ENCODE measurements at regions not wholly inside any gene's neighbourhood (a gene's known extent, or its start where the extent isn't known, plus 50 kb on each side); places are given as distances from the start of the nearest gene placed in this dataset.
A peak's percentile ranks its signal among the peaks of the same experiment; 100 is the strongest.

DNA sequence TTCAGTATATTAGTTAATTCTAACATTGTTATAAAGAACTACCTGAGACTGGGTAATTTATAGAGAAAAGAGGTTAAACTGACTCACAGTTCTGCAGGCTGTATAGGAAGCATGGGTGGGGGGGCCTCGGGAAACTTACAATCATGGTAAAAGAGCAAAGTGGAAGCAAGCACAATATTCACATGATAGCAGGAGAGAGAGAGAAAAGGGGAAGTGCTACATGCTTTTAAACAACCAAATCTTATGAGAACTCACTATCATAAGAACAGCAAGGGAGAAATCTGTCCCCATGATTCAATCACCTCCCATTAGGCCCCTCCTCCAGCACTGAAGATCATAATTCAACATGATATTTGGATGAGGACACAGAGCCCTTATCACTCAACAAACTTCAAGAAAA lies 324.9 kb downstream of the ZNF608 start:
- DNase-seq (ENCODE audit: low spot score), result no peak

DNA sequence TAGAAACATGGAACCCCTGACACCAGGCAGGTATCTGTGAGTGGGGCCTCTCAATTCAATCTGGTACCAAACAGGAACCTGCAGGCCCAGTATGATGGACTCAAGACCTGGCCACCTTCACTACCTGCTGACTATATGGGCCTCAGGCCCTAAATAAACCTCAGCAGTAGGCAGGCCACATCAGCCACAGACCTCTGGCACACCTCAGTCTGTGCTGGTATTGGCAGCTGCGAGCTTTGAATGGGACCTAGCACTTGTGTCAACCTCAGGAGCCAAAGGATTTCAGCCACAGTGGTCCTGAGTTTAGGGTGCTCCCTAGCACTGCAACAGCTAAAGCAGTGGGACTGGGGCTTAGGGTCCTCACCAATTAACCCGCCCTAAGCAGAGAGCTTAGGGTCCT lies 325.5 kb downstream of the ZNF608 start:
- DNase-seq (ENCODE audit: low spot score), result no peak

DNA sequence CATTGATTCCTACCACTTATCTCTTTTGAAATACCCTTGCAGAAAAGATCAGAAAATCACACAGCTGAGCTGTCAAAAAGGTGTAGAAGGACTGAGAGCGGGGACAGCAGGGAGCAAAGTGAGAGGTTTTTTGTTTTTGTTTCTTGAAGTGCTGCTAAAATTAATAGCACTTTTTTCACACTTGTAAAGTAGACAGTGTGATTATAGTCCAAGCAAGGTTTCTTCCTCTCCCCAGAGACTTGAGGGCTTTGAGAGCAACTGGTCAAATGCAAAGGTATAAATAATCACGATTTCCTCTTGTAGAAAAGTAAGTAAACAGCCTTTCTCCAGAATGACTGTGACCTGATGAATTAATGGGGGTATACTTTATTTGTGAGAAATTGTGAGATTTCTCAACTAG lies 326.9 kb downstream of the ZNF608 start:
- no peak for DNase-seq (ENCODE audit: low spot score)

DNA sequence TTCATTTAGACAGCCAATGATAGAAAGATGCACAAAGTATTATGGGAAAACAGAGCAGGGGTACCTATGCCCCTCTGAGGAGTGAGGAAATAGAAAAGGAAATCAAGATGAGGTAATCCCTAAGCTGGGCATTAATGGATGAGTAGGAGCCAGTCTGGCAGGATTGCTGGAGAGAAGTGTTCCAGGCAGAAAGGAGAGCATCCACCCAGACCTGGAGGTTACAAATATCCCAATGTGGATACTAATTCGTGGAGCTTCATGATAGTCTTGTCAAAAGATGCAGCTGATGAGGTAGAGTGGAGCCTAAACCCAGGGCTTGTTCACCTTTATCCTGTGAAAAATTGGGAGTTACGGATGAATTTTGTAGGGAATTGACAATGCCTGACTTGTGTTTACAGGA lies 328.0 kb downstream of the ZNF608 start:
- DNase-seq (ENCODE audit: low spot score), result no peak

DNA sequence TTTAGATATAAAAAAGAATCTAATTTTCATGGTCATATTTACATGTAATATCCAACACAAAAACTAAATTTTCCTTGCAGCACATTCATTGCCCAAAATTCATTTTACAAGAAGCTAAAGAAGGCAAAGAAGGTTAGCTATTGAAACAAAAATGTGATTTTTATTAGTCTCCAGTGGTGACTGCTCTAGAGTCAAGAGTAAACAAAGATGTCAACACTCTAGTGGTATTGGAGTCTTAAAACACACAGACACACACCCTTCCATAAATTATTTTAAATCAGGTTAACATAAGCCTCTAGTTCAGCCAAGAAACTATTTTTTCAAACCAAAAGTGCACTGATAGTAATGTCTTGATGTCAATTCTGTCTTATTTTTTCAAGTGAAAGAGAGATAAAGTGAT lies 329.2 kb downstream of the ZNF608 start:
- no peak for DNase-seq (ENCODE audit: low spot score)

DNA sequence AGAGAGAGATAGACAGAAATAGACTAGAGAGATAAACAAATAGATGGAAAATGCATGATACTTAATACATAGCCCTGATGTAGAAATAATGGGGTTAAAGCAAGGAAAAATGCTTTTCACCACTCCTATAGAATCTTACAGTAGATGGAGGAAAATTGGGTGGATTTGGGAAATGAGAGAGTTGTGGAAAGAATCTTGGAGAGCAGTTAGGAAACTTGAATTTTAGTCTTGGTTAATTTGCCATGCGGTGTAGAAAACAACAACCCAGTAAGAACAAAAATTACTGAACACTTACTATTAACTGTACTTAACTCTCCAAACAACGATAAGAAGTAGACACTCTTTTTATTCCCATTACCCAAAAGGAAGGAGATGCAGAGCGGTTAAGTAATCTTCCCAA lies 329.8 kb downstream of the ZNF608 start:
- DNase-seq (ENCODE audit: low spot score), result no peak

DNA sequence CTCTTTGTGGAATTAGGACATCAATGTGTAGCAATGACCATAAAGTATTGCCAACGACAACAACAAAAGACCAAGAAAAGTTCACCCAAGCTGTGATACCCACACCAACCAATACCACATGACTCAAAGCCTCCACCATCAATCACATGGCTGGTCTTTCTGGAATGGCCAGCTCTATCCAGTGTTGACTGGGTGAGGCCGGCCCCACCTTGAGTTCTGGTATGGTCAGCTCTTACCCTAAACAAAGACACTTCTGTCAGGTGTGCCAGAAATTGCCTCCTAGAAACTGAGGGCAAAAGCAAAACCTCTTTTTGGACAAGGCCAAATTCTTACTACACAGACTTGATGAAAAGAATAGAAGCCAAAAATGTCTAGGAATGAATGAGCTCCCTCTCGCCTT lies 331.5 kb downstream of the ZNF608 start:
- no peak for DNase-seq (ENCODE audit: low spot score)

DNA sequence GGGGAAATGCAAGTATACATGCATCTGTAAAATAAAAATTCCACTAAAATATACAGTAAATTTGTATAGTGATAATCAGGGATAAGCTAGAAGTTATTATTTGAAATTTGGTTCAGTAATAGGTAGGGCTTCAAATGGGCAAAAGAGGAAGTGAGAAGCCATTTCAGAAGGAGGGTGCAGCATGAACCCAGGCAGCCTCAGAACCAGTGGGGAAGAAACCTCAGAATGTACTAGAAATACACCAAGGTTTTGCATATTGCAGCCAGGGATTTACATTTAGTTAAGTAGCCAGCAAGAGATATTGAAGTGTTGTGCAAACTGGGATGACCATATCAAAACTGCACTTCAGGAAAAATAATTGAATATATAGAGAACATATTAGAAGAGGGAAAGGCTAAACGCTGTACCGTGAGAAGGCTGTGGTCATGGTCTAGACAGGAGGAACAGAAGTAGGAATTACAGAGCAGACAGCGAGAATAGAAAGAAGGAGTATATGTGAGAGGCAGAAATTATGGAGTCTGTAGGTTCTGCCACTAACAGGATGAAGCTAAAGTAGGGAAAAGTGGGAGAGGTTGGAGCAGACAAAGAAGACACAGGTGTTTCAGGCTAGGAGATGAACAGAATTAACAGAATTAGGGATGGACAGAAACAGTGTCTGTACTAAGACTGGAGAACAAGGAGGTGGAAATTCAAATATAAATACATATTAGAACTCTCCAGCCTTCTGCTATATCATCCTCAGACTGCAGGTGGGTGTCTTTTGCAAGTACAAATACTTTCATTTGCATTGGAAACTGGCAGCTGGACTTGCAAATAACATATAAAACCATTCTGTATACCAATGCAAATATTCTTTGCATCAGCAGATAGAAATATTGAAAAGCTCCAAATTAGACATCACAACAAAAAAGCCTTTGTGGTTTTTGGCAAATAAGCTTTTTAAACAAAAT lies 335.6 kb downstream of the ZNF608 start:
- no peak for DNase-seq (ENCODE audit: low spot score)

DNA sequence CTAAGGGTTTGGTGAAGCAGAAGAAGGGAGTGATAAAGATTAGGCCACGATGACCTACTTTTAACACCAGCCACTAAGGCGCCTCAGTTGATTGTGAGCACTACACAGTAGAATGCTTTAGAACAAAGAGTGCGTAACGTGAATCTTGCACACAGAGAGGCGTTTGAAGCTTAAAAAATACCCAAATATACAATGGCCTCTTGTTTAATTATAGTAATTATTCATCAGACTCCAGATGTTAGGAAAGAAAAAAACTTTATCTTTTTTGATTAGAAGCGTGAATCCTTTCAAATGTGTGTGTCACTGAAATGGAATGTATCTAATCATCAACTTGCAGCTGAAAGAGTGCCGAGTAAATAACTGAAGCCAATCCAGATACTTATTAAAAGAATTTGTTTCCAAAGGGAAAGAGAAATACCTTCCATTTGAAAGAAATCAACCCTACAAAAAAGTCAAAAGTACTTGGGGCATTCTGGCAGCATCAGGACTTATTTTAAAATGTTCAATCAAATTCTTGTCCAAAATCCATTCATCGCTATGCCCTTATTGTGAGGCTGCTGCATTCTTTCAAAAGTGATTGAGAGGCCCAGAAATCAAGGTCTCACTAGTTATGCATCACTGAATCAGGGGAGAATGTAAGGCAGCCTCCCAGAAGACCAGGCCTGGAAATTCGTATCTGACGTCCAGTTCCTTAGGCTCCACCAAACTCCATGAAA lies 337.5 kb downstream of the ZNF608 start:
- no peak for DNase-seq (ENCODE audit: low spot score)

DNA sequence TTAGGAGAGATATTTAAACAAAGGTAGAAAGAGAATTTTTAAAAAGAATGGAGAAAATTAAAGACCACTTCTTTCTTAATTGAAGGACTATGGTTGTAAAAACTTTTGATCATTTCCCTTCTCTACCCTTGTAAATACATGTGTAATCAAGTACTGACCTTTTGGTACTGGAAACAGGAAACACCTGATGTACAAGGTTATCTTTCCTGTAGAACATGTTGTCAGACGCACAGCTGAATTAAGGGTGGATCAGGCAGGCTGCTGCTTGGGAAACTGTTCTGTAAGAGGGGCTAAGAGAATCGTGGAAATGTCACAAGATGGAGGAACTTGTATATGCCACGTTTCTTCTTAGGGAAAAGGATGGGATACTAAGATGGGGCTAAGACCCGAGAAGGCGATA lies 341.6 kb downstream of the ZNF608 start:
- DNase-seq (ENCODE audit: low spot score), result no peak

DNA sequence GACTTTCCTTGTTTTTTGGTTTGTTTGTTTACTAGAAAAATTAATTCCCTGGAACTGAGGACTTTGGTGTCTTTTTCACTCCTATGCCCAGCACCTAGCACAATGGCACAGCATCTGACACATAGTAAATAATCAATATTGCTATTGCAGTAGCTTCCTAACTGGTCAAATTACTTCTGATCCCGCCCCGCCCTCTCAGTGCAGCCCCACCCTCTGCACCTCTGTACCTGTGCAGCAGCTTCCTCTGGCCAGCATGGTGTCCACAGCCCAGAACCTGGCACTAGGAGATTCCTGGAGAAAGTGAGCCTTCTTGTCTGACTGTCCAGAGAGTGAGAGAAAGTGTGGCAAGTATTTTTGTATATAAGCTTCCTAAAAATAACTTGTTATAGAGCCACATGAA lies 343.2 kb downstream of the ZNF608 start:
- peak; percentile 34 for DNase-seq (ENCODE audit: low spot score)

DNA sequence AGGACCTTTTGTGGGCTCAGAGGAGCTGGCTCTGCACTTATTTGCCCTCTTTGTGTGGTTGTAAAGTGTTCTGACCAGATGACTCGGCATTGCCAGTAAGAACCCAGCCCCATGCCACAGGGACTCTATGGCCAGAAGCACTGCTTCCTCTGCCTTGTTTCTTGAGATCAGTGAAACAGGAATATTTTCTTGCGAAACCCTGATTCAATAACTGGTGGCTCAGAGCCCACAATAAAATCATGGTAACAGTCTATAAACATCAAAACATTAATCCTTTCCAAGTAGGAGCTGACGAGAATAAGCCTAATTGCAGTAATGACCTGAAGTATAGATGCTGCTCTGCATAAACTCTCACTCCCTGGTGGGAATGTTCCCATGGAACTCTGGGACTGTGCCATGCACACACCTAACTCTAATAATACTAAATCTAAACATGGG lies 344.3 kb downstream of the ZNF608 start:
- peak; percentile 22 for DNase-seq (ENCODE audit: low spot score)

DNA sequence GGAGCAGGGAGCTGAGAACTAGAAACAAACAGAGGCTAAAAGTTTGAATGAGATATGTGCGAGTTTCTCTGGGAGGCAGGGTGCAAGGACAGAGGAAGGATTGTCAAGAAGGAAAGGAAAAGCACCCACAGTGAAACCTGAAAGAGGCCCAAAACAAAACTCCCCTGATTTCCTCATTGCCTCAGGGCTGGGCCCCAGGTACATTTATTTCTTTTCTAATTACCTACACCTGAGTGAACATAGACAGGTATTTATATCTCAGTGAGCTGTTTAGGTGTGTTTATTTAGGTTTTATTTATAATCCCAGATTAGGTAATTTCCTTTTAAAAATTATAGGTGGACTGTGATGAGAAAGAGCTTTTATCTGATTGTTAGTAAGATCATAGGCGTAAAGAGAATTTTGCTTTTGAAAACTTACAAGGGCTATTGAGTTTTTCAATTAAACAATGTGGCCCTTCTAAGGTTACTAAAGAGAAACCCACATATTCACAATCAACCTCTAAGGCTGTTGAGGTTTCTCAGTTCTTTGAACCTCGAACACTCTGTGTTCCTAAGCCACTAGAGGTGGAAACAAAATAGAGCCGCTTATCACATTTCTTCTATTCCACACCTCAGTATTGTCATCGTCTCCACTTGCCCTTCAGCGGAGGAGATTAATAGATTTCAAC lies 344.8 kb downstream of the ZNF608 start:
- no peak for DNase-seq (ENCODE audit: low spot score)

DNA sequence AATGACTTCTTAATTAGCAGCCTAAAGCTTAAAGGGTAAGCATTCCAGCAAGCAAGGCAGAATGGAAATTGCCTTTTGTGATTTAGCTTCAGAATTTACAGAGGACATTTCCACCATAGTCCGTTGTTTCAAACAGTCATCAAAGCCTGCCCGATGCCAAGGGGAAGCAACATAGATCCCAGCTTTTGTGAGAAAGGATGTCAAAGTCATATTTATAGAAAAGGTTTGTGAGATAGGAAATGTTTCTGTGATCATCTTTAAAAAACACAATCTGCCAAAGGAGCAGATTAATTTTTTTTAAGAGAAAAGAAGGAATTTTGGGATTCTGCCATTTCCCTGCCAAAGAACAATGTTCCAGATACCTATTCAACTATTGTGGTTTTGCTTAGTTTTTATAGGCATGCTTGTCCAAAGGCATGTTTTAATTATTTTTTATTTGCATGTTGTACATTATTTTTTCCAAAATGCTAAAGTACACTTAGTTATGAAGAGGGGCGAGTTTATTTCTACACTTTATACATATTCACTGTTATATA lies 346.9 kb downstream of the ZNF608 start:
- DNase-seq (ENCODE audit: low spot score), result no peak

DNA sequence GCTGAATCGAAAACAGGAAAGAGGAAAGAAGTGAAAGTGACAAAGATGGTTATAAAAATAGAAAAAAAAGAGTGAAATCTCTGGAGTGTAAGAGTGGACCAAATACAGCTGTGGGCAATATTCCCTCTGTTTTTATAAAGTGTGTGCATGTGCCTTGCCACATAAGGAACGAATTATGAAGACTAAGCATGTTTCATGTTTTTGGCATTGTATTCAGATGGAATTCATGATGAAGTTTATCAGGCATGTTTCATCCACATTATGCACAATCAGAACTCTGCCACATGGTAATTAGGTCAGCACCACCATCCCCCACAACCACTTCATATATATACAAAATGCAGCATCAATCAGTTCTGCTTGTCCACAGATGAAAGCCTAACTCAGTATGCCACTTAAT lies 348.0 kb downstream of the ZNF608 start:
- DNase-seq (ENCODE audit: low spot score), result no peak

DNA sequence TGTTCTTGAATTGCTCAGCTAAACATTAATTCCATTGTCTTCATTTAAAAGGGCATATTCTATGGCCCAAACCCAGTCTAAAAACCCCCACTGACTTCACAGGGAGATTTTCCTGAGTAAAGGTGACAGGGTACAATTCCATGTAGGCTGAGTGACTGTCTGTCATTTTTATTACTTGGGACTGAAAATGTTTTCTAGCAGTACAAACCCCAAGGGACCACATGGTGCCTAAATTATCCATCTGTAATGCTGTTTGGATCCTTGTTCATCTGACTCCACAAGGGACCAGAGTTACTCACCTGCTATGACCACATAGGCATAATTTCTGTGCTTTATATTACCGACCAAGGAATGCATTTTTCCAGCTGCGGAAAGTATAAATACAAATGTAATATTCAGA lies 349.1 kb downstream of the ZNF608 start:
- DNase-seq (ENCODE audit: low spot score), result no peak

DNA sequence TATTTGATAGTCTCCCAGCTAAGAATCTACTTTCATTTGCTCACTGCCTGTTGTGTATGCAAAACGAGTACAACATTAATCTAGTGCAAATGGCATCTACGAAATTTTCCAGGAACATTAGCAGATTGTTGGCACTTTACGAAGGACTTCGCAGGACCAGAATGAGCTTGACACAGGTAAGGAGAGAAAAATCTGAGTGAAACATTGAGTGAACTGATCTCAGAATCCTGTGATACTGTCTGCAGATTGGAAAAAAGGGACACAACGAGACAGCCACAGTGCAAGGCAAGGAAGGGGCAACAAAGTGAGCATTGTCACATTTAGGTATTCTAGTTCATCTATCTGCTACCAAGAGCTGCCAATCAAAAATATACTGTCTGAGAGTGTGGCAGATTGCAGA lies 350.5 kb downstream of the ZNF608 start:
- DNase-seq (ENCODE audit: low spot score), result no peak

DNA sequence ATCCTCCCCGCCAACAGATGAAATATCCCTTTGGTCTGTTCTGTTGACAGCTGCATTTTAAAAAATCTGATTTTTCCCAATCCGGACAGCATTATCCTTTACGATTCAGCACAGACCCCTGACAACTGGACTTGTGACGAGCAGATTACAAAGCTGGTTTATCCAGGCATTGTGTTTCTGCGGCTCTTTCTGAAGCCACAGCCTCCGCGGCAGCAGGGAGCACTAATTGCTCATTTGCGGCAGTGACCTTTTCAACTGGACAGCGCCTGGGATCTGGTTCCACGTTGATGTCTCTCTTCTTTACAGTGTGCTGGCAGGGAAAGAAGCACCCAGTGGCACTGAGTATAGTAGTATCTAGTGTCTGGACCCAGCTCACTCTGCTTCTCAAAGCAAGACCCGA lies 351.2 kb downstream of the ZNF608 start:
- DNase-seq (ENCODE audit: low spot score), result no peak

DNA sequence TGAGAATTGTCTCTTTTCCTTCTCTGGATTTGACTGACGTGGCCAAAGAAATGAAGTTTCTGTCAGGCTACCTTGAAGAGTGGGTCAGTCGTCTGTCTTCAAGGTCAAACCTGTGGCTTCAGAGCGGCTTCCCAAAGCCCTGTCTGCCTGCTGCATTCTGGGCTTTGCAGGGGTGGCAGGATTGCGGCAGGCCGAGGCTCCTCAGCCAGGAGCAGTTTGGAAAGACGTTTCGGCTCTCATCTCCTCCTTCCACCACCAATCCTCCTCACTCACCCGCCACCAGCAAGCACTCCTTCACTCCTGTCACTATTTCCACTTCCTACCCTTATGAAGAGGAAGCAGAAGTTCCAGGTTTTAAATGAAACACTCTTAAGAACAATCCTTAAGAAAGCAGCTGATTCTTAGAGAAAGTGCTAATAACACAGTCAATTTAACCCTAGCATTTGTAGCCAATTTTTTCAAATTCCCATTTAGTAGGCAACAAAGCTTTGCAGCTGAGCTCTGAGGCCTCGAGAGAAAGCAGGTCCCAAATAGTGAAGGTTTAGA lies 351.7 kb downstream of the ZNF608 start:
- DNase-seq (ENCODE audit: low spot score), result no peak

DNA sequence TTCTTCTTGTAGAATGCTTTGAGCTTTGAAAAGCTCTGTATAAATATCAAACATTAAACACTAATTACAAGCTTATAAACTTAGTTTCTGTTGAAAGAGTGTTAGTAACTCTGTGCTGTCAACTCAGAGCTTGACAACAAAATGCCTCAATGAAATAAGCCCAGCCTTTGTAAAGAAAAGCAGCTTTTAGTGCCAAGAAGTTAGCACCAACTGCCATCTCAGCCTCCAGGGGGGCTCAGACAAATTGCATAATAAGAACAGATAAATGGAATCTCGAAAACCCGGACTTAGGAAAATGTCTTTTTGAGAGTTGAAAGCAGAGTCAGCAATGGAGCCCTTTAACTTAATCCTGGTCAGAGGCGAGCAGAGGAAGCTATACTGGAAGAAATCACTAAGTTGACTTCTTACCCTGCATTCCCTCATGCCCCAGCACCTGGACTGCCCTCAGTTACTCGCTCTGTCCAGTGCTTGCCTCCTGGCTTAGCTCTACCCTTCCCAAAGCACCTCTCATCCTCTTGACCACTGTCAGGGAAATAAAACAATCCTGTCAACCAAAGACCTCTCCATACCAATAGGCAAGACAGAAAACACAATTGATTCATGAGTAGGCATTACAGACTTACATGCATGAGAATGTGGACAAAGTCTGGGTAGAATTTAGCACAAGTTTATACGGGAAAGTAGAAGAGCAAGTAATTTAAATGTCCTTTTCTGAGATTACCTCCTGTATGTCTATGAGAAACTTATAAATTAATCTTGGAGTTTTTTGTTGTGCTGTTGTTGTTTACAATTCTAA lies 352.7 kb downstream of the ZNF608 start:
- no peak for DNase-seq (ENCODE audit: low spot score)

DNA sequence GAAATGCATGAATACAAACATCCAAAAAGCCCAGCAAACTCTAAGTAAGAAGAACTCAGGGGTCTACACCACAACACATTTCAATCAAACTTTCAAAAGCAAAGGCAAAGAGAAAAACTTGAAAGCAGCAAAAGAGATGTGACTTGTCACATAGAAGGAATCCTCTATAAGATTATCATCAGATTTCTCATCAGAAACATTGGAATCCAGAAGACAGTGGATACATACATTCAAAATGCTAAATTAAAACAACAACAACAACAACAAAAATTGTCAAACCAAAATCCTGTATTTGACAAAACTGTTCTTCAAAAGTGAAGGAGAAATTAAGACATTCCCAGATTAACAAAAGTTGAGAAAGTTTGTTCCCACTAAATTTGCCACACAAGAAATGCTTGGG lies 362.7 kb downstream of the ZNF608 start:
- DNase-seq (ENCODE audit: low spot score), result no peak

Data from SW480 (cell line).